ENCODE measurements at regions not wholly inside any gene's neighbourhood (a gene's known extent, or its start where the extent isn't known, plus 50 kb on each side); places are given as distances from the start of the nearest gene placed in this dataset.
"Not testable (repeated sequence)": the region's sequence is repeated elsewhere in the genome, so short reads cannot be mapped to it uniquely, and the experiment has no call there.

DNA sequence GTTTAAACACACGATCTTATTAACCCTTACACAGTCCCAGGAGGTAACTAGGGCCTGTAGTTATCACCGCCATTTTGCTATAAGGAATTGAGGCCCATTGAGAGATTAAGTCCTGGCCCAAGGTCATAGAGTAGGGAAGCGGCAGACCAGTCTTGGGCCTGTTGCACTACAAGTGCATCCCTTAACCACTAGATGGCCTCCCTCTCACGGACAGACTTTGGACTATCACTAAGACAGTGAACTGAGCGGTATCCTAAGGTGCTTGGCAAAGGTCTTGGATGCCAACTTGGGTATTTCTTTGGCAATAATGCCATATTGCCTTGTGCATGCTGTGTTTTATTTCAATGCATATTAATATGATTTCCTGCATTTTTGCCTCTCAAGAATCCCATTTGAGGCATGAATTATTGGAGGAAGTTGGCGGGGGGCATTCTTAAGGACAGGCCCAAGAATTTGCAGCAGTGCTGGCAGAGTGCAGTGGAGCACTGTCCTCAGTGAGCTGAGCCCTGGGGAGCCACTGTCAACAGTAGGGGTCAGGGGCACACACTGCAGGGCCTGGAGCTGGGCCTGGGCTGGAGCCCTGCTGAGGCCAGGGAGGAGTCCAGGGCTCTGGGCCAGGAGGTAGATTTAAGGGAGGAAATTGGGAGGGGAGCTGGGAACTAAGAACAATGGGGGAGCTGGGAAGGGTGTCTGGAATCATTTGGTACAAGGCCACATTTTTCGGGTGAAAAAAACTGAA lies 147.4 kb downstream of the SMIM20 start:
- DNase-seq (ENCODE audit: extremely low spot score, insufficient read length, low read depth): peak; percentile 30
- FAIRE-seq: peak; percentile 78

DNA sequence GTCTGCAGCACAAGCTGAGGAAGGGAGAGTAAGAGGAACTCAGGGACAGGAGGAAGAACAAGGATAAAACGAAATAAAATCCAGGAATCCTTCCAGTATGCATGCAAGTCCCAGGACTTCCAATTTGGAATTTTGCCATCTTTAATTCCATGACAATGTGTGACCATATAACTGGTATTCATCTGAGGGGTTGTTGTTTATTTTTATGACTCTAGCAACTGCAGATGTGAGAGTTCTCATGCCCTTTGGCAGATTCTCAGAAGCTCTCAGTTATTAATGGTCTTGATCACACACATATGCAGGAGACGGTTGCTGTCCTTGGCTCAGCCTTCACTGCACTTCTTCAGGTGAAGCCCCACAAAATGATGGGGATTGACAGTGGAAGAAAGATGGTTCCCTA lies 148.2 kb downstream of the SMIM20 start:
- DNase-seq (ENCODE audit: extremely low spot score, insufficient read length, low read depth) (no peak), FAIRE-seq (no peak)

DNA sequence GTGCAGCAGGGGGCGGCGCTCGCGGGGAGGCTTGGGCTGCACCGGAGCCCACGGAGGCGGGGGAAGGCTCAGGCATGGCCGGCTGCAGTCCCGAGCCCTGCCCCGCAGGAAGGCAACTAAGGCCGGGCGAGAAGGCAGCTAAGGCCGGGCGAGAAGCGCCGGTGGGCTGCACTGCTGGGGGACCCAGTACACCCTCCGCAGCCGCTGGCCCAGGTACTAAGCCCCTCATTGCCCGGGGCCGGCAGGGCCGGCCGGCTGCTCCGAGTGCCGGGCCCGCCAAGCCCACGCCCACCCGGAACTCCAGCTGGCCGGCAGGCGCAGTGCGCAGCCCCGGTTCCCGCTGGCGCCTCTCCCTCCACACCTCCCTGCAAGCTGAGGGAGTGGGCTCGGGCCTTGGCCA lies 150.0 kb downstream of the SMIM20 start:
- DNase-seq (ENCODE audit: extremely low spot score, insufficient read length, low read depth); FAIRE-seq: not testable (repeated sequence)

DNA sequence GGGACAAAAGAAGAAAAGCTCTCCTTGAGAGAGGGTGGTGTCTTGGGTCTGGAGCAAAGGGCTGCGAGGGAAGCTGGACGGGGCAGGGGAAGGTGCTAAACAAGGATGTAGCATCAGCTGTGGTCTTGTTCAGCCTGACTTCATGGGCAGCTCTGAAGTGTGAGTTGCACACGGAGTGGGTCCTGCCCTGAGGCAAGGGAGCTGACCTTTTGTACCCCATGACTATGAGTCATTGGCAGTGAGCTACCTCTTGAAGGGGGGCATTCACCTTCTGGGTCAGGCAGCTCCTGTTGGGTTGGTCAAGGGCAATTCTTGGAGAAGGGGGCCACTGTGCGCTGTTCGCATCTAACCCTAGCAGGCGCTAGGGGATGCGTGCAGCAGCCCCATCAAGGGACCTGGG lies 151.8 kb downstream of the SMIM20 start:
- FAIRE-seq (no peak), DNase-seq (ENCODE audit: extremely low spot score, insufficient read length, low read depth) (no peak)

DNA sequence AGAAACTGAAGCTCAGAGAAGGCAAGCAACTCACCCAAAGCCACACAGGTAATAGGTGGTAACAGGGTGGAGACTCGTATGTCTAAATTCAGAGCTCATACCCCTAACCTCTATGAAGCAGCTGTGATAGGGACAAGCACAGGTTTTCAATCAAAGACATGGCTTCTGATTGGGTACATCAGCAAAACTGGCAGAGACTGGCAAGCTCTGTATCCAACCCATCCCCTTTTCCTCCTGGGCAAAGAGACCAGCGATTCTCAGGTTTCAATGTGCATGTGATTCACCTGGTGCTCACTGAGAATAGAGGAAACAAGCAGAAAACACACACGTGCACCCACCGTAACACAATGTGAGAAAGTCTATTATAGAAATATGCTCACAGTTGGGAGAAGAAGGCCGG lies 153.0 kb downstream of the SMIM20 start:
- DNase-seq (ENCODE audit: extremely low spot score, insufficient read length, low read depth) (no peak), FAIRE-seq (no peak)

DNA sequence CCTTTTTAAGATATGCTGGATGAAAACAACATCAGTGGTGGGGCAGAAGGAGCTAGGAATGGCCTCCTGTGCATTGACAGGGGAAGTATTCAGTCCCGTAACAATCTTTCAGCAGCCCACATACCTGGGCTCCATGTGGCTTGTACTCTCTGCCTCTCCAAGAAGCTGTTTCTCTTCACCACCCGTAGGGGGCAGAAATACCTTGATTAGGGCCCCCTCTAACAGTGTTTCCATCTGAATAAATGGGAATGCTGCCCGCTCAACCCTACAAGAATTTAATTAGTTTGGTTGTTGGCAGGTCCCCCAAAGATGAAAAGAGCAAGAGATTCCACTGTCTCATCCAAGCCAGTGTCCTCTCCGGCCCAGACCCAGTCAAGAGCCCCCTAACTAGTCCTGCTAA lies 155.2 kb downstream of the SMIM20 start:
- DNase-seq (ENCODE audit: extremely low spot score, insufficient read length, low read depth): no peak
- peak; percentile 63 for FAIRE-seq

DNA sequence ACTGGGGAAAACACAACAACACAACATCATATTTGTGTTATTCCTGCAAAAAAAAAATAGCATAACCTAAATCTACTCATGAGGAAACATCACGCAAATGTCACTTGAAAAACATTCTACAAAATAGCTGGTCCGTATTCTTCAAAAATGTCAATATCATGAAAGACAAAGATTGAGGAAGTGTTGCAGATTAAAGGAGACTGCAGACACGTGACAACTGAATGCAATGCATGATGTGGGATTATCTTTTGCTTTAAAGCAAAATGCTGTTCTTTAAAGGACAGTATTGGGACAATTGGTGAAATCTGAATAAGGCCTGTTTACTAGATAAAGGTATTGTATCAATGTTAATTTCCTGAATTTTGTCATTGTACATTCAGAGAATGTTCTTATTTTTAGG lies 157.7 kb downstream of the SMIM20 start:
- peak; percentile 26 for FAIRE-seq
- no peak for DNase-seq (ENCODE audit: extremely low spot score, insufficient read length, low read depth)

DNA sequence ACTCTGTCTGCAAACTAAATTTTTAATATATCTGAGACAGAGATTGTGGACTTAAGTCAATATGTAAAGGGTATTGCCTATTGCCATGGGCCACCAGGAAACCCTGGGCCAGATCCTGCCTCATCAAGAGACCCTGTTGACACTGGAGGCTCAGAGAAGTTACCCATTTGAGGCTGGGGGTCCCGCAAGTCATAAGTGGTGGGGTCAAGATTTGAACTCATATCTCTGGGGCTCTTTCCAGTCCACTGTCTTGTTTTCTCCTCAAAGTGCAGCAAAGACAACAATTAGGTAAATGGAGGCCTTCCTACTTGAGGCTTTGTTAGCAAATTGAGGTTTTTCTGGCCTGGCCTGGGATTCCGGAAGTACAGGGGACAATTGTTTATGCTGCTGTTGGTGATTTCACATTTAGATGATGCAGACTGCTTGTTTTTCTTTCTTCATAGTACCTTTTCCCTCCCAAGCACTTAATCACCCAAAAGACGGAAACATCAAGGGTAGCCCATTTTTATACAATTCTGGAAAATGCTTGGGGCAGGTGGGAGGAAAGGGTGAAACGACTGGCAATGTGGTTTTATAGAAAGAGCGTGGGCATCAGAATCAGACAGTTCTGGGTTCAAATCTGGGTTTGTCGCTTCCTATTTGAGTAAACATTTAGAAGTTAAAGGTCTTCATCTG lies 160.0 kb downstream of the SMIM20 start:
- FAIRE-seq (no peak), DNase-seq (ENCODE audit: extremely low spot score, insufficient read length, low read depth) (no peak)

DNA sequence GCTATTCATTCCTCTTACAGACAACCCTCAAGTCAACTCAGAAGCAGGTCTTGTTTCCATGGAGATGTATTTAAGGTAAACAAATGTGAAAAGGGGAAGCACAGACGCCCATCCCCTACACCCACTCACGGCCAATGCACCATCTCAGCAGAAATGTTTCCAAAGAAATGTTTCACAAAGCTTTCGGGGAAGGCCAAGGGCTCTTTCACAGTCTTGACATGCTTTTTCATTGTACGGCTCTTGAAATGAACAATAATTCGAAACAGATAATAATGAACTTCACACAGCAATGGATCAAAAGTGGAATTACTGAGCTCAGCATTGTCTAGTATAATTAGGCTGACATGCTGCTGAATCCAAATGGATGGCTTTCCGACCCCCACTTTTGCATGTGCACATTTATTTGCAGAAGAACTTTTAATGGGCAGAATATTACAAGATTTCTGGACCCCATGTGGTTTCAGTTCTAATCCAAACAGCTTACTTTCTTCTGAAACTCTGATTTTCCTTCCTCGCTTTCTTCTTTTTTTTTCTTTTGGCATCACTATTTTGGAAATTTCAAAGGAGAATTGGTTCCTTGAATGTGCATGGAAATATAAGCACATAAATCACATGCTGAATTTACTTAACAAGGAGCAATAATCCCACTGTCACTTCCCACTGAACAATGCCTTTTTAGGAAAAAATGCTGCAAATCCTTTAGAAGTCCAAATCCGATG lies 160.9 kb downstream of the SMIM20 start:
- FAIRE-seq (peak; percentile 90), DNase-seq (ENCODE audit: extremely low spot score, insufficient read length, low read depth) (peak; percentile 37)

DNA sequence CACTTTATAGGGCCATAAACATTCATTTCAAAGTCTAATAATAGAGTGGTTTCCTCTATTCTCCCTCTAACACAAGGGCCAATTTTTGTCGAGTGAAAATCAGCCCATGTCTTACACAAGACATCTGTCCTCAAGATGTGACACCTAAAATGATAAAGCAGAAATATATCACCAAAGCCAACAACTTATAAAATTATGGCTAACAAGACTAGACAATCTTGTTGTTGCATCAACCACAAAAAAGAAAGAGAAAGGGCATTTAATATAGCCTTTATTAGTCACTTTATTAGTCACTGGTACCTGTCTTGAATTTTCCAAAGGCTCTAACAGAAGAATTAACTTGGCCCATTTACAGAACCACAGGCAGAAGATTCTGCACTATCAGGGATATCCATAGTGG lies 161.6 kb downstream of the SMIM20 start:
- FAIRE-seq: peak; percentile 26

DNA sequence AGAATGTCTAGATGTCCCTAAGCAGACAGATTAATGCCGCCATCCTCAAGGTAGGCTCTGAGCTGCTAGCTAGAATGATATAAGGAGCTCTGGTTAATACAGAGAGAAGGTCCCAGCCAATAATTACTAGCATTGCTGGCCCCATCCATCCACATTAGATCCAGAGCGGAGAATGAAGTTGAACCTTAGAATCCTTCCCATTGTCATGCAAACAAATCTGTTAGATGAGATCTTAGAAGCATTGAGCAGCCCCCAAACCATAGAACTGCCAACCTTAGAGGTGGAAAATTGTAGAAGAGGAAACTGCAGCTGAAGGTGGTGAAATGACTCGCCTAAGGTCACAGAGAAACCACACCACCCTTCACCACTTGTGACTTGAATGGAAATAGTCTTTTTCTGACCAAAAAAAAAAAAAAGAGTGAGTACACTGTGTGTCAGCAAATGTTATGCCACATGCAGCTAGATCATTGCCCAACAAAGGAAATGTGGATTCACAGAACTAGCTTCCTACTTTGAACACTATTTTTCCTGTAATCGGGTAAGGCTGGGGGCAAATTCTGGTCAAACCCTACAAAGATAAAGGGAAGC lies 162.1 kb downstream of the SMIM20 start:
- peak; percentile 28 for DNase-seq (ENCODE audit: extremely low spot score, insufficient read length, low read depth)
- FAIRE-seq: peak; percentile 95

More for the DNA sequence above, 161.6 kb downstream of the SMIM20 start:
- no peak for DNase-seq (ENCODE audit: extremely low spot score, insufficient read length, low read depth)

DNA sequence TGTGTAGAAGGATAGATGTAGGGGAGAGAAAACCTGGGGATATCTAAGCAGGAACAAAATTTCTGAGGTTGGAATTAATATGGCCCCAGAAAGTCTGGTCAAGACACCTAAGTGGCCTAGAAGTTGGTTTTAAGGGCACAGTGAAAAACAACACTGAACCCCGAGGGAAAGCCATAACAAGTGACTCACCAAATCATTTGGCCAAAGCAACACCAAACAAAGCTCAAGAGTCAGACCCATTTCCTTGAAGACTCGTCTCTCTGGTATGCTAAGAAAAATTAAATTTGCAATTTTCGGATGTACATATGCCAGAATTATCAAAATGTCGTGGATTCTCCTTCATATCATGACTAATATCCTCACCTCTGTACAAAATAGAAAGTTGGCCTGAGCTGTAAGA lies 162.9 kb downstream of the SMIM20 start:
- no peak for FAIRE-seq
- no peak for DNase-seq (ENCODE audit: extremely low spot score, insufficient read length, low read depth)

DNA sequence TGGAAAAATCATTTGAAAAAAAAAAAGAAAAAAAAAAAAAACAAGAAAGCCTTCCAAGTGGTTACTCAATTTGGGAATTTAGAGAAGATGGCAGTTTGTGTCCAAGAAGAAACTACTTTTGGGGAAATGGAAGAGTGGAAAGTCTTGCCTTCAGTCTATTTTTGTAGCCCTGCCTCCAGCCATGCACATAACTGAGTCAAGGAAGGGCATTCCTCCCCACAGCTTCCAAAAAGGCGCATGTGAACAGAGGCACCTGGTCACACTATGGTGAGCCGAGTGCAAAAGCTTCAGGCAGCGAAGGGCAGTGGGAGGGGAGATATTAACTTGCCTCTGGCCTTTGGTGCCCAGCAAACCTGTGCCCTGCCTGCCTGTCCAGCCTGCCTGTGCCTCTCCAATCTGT lies 163.7 kb downstream of the SMIM20 start:
- FAIRE-seq: no peak
- DNase-seq (ENCODE audit: extremely low spot score, insufficient read length, low read depth): no peak

DNA sequence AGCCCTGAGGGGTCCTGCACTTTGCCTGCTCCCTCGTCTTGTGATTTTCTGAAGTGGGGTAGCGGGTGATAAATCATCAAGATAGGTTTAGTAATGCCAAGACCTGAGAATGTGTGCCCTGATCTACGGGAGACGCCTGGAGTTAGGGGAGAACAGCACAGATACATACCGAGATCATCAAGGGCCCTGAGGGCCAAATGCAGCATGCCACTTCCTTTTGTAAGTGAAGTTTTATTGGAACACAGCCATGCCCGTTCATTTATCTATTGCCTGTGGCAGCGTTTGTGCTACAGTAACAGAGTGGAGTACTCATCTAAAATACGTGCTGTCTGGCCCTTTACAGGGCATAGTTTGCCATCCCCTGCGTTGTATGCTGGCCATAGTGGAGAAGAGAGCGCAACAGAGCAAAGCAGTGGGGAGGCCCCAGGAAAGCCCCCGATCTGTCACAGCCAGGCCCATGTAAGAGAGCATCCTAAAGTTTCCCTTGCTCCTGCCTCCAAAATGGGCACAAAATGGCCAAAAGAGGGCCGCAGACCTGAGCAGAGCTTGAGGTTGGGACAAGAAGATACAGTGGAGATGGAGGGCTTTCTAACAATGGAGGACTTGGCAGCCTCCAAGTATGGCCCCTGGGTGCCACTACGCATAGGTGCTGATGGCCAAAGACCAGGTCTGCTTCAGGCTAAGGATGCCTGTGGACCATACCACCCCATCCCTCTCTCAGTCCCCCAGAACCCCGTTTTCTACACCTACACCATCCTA lies 167.0 kb downstream of the SMIM20 start:
- FAIRE-seq (peak; percentile 39), DNase-seq (ENCODE audit: extremely low spot score, insufficient read length, low read depth) (no peak)

DNA sequence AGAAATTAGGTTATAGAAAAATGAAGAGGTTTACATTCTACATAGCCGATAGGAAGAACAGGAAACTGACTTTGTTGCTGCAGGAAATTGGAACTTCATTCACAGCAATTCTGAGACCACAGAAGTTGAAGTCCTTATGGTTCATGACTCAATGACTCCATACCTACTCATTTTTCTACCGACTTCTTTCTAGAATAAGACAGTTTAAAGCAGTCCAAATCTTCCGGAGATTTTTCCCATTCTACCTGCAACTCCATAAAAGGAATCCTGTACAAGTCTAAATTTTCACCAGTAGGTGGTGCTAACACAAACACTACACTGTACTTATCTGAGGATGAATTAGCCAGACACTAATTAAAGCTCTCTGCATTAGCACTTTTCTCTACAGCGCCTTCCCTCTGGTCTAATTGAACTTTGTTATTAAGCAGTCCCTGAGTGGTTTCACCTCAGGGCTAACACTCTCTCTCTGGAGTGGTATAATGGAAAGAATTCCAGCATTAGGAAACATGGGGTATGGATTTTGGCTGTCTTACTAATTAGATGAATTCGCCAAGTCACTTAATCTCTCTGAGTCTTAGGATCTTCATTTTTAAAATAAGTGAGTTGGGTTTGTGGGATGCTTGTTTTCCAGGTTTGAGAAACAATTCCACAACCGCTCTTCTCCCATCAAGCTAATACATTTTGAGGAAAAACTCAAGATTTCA lies 167.9 kb downstream of the SMIM20 start:
- DNase-seq (ENCODE audit: extremely low spot score, insufficient read length, low read depth): no peak
- peak; percentile 89 for FAIRE-seq

DNA sequence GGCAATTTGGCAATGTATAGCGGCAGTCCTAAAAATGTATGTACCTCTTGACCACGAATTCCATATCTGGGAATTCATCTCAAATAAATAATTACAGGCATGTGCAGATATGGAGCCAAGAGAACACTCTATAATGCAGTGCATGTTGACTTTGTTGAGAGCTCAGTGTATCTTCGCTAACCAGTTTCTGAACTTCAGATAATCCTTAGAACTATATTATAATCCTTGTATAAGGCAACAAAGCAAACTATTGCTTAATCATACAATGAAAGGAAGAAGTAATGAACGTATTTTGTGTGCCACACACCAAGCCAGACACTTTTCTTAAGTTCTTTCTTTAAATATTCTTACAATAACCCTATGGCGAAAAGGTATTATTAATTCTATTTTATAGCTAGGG lies 168.5 kb downstream of the SMIM20 start:
- FAIRE-seq: no peak
- DNase-seq (ENCODE audit: extremely low spot score, insufficient read length, low read depth): no peak

DNA sequence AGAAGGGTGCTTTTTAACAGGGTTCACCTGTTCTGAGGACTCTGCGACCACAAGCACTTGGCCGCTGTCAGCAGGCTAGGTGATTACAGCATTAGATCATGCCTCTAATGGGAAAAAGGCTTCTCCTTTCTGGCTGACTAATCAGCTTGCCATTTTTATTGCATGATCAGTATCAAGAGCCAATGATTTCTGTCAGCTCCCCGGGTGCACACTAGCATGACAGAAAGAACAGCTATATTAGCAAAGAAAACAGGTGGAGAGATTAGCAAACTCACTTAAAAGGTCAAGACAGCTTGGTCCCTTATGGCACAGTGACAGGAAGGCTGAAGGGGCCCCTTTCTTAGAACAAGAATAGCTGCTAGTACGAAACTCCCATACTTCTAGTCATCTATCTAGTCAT lies 170.0 kb downstream of the SMIM20 start:
- FAIRE-seq (peak; percentile 74), DNase-seq (ENCODE audit: extremely low spot score, insufficient read length, low read depth) (no peak)

DNA sequence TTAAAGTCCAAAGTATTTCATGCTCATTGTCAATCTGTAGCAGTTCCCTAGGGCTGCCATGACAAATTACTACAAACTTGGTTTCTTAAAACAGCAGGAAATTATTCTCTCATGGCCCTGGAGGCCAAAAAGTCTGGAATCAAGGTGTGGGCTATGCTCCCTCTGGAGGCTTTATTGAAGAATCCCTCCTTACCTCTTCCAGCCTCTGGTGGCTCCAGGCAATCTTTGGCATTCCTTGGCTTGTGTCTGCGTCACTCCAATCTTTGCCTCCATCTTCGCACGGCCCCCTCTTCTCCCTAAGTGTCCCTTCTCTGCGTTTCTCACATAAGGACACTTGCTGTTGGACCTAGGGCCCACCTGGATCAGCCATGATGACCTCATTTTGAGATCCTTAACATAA lies 170.4 kb downstream of the SMIM20 start:
- FAIRE-seq: no peak

DNA sequence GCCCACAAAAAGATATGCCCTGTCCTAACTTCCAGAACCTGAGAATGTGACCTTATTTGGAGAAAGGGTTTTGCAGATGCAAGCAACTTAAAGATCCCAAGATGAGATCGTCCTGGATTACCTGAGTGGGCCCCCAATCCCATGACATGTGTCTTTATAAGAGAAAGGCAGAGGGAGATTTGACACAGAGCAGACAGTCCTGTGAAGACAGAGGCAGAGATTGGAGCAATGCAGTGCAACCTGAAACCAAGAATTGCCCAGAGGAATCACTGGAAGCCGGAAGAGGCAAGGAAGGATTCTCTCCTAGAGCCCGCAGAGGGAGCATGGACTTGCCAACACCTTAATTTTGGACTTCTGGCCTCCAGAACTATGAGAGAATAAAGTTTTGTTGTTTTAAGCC lies 171.5 kb downstream of the SMIM20 start:
- no peak for FAIRE-seq
- no peak for DNase-seq (ENCODE audit: extremely low spot score, insufficient read length, low read depth)

More for the DNA sequence above, 170.4 kb downstream of the SMIM20 start:
- DNase-seq (ENCODE audit: extremely low spot score, insufficient read length, low read depth): no peak
